Panc1 (cell line): ENCODE measurements at regions not wholly inside any gene's neighbourhood (a gene's known extent, or its start where the extent isn't known, plus 50 kb on each side); places are given as distances from the start of the nearest gene placed in this dataset.

Experiments
- ATAC-seq: fragments of 200-7000 bp; cut with Tn5 transposase; 2 replicates; pipeline ENCODE4 v1.9.1; 2020; ENCODE audit warnings: mild to moderate bottlenecking, moderate library complexity
- BruUV-seq: library from RNA; stranded (reverse); fragments of 400-500 nt; replicated peaks from 2 replicates; lab custom pipeline; 2021; lab: Mats Ljungman, UMichigan
- CTCF ChIA-PET: fragments of 300-600 bp; sonication (Branson Sonifier 250); formaldehyde crosslinking; loops from one replicate; lab custom pipeline; 2022; ENCODE audit warnings: antibody characterized with exemption; lab: Charles Lee
- POLR2A ChIA-PET: fragments of 300-600 bp; sonication (Branson Sonifier 250); formaldehyde crosslinking; loops from one replicate; lab custom pipeline; 2022; ENCODE audit warnings: antibody characterized with exemption; lab: Charles Lee
- DNase-seq: peaks from one replicate; pipeline ENCODE4 v3.0.0-alpha.2; 2010; ENCODE audit warnings: low read depth, low spot score
- H3K27ac ChIP-seq: 2 replicates; pipeline ENCODE4 v1.5.1; 2011; ENCODE audit warnings: mild to moderate bottlenecking, low read length, inconsistent platforms
- H3K27me3 ChIP-seq: fragments of 200-500 bp; sonication (Bioruptor generic); 2 replicates; pipeline ENCODE4 v1.6.0; 2014; ENCODE audit warnings: low read length, inconsistent platforms; ENCODE audit not compliant: control insufficient read depth, insufficient read depth
- H3K36me3 ChIP-seq: fragments of 200-500 bp; sonication (Bioruptor generic); 2 replicates; pipeline ENCODE4 v1.5.1; 2014; ENCODE audit warnings: inconsistent platforms, mild to moderate bottlenecking, low read length, moderate library complexity; ENCODE audit not compliant: control insufficient read depth, insufficient read depth
- H3K4me1 ChIP-seq: 2 replicates; pipeline ENCODE4 v1.5.1; 2011; ENCODE audit warnings: inconsistent platforms, mild to moderate bottlenecking, low read length, moderate library complexity; ENCODE audit not compliant: control insufficient read depth, insufficient read depth
- H3K4me3 ChIP-seq, 2 experiments: 2 replicates each; pipeline ENCODE4 v1.5.1; 2011 to 2012; ENCODE audit warnings: low read depth in 2 of 2, low read length in 2 of 2, mild to moderate bottlenecking in 2 of 2, inconsistent platforms in 1 of 2, moderate library complexity in 1 of 2
- H3K9me3 ChIP-seq: fragments of 200-500 bp; sonication (Bioruptor generic); 2 replicates; pipeline ENCODE4 v1.5.1; 2014; ENCODE audit warnings: low read depth, mild to moderate bottlenecking, inconsistent platforms, low read length, moderate library complexity; ENCODE audit not compliant: control insufficient read depth, insufficient read depth
- POLR2AphosphoS5 ChIP-seq: IDR thresholded peaks from 2 replicates; pipeline ENCODE4 v1.6.1; 2012; ENCODE audit warnings: mild to moderate bottlenecking, low read depth, low read length, moderate library complexity
- SIN3A ChIP-seq: IDR thresholded peaks from 2 replicates; pipeline ENCODE4 v1.6.1; 2012; ENCODE audit warnings: low read depth, mild to moderate bottlenecking, low read length, moderate library complexity, borderline replicate concordance; ENCODE audit not compliant: insufficient read depth
- TCF7L2 ChIP-seq: IDR thresholded peaks from 2 replicates; pipeline ENCODE4 v1.6.1; 2011; ENCODE audit warnings: mild to moderate bottlenecking, low read depth, low read length, inconsistent platforms
- in situ Hi-C: cut with HindIII; loops from 2 replicates; pipeline ENCODE4 v1.10.0; 2016; ENCODE audit warnings: low sequenced_read_pairs, low pct_unique_long_range_greater_than_20kb
- intact Hi-C: fragments of 100-400 bp; cut with micrococcal nuclease; formaldehyde crosslinking; loops from one replicate; pipeline ENCODE4 v1.10.0; 2022; ENCODE audit not compliant: unreplicated experiment
- TF ChIP-seq, protein P1 (sequence below), 2 experiments: IDR thresholded peaks; 2 replicates each; pipeline ENCODE4 v1.6.1; 2011 to 2012; ENCODE audit warnings: low read depth in 2 of 2, control low read depth in 1 of 2, low read length in 1 of 2, mild to moderate bottlenecking in 1 of 2, moderate library complexity in 1 of 2; ENCODE audit not compliant: insufficient read depth in 1 of 2
- TF ChIP-seq, protein P2 (sequence below): fragments of 450-650 bp; IDR thresholded peaks from 2 replicates; pipeline ENCODE4 v1.5.1; 2017; ENCODE audit warnings: mild to moderate bottlenecking

DNA sequence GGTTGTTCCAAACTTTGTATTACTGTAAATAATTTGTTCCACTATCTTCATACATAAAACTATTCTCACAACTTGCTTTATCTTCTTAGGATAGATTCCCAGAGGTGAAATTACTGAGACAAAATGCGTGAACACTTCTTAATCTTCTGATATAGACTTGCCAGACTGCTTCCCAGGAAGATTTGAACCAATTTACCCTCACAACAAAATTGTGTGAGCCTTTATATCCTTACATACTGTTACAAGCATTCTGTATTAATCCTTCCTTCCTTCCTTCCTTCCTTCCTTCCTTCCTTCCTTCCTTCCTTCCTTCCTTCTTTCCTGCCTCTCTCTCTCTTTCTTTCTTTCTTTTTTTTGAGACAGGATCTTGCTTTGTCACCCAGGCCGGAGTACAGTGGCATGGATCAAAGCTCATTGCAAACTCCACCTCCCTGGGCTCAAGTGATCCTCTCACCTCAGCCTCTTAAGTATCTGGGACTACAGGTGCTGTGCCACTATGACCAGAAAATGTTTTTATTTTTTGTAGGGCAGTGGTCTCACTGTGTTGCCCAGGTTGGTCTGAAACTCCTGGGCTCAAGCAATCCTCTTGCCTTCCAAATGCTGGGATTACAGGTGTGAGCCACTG, 57.1 kb upstream of the SSR3 start:
- no peak for ATAC-seq
- no peaks in the 10 kb centered on the region for H3K27me3 ChIP-seq
- DNase-seq, result no peak
- no peaks in the 10 kb centered on the region for H3K4me1 ChIP-seq
- no peak overlapping the region for H3K27ac ChIP-seq
- ChIA-PET POLR2A (no interaction called here), CTCF (interaction anchor here (0.7 kb wide), 1 partner anchor 492 kb away, joined by 7 read pairs; no protein-coding TSS in a partner anchor)
- H3K9me3 ChIP-seq, result no peaks in the 10 kb centered on the region
- no TSS peak for BruUV-seq
- TF ChIP-seq, protein P1, sequence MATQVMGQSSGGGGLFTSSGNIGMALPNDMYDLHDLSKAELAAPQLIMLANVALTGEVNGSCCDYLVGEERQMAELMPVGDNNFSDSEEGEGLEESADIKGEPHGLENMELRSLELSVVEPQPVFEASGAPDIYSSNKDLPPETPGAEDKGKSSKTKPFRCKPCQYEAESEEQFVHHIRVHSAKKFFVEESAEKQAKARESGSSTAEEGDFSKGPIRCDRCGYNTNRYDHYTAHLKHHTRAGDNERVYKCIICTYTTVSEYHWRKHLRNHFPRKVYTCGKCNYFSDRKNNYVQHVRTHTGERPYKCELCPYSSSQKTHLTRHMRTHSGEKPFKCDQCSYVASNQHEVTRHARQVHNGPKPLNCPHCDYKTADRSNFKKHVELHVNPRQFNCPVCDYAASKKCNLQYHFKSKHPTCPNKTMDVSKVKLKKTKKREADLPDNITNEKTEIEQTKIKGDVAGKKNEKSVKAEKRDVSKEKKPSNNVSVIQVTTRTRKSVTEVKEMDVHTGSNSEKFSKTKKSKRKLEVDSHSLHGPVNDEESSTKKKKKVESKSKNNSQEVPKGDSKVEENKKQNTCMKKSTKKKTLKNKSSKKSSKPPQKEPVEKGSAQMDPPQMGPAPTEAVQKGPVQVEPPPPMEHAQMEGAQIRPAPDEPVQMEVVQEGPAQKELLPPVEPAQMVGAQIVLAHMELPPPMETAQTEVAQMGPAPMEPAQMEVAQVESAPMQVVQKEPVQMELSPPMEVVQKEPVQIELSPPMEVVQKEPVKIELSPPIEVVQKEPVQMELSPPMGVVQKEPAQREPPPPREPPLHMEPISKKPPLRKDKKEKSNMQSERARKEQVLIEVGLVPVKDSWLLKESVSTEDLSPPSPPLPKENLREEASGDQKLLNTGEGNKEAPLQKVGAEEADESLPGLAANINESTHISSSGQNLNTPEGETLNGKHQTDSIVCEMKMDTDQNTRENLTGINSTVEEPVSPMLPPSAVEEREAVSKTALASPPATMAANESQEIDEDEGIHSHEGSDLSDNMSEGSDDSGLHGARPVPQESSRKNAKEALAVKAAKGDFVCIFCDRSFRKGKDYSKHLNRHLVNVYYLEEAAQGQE (IDR thresholded peaks at IDR 0.05; ENCODE audit: insufficient read depth in 1 of 2, low read depth in 2 of 2, low read length in 1 of 2), result no peak
- TF ChIP-seq SIN3A (no peak), TCF7L2 (no peak), POLR2AphosphoS5 (no peak)
- TF ChIP-seq, protein P2, sequence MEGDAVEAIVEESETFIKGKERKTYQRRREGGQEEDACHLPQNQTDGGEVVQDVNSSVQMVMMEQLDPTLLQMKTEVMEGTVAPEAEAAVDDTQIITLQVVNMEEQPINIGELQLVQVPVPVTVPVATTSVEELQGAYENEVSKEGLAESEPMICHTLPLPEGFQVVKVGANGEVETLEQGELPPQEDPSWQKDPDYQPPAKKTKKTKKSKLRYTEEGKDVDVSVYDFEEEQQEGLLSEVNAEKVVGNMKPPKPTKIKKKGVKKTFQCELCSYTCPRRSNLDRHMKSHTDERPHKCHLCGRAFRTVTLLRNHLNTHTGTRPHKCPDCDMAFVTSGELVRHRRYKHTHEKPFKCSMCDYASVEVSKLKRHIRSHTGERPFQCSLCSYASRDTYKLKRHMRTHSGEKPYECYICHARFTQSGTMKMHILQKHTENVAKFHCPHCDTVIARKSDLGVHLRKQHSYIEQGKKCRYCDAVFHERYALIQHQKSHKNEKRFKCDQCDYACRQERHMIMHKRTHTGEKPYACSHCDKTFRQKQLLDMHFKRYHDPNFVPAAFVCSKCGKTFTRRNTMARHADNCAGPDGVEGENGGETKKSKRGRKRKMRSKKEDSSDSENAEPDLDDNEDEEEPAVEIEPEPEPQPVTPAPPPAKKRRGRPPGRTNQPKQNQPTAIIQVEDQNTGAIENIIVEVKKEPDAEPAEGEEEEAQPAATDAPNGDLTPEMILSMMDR, result no peak
- in situ Hi-C loops (no loop called here), intact Hi-C loops (no loop called here)
- no peak overlapping the region for H3K4me3 ChIP-seq
- H3K36me3 ChIP-seq, result no peaks in the 10 kb centered on the region

DNA sequence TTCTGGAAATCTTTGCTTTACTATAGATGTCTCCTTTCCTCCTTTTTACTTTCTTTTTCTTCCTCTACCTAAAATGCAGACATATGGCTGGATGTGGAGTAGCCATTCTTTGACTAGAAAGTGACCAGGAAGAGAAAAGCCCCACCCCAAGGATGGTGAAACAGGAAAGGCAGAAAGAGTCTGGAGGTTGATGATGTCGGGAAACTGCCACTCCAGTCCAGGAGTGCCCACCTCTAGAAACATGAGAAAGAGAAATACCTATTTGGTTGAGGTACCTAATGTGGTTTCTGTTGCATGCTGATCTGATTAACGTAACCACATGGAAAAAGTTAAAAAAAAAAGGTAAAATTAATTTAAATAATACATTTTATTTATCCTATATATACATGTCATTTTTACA, 55.2 kb upstream of the SSR3 start:
- ATAC-seq (no peak), DNase-seq (no peak)
- Histone ChIP-seq H3K4me1 (0 out of 2 replicates have a peak, but pooled peaks cover 3% of the 10 kb centered on the region), H3K36me3 (no peaks in the 10 kb centered on the region), H3K9me3 (no peaks in the 10 kb centered on the region), H3K4me3 (no peak overlapping the region), H3K27ac (no peak overlapping the region), H3K27me3 (no peaks in the 10 kb centered on the region)
- in situ Hi-C loops, result no loop called here
- CTCF ChIA-PET, result no interaction called here
- BruUV-seq, result no TSS peak
- TF ChIP-seq TCF7L2 (no peak), POLR2AphosphoS5 (no peak), SIN3A (no peak)
- TF ChIP-seq, protein P1 (IDR thresholded peaks at IDR 0.05; ENCODE audit: insufficient read depth in 1 of 2, low read depth in 2 of 2, low read length in 1 of 2), result no peak
- TF ChIP-seq, protein P2, result no peak
- intact Hi-C loops, result no loop called here
- POLR2A ChIA-PET, result no interaction called here
